DND-41 (cell line): ENCODE measurements at regions not wholly inside any gene's neighbourhood (a gene's known extent, or its start where the extent isn't known, plus 50 kb on each side); places are given as distances from the start of the nearest gene placed in this dataset.
"Not testable (repeated sequence)": the region's sequence is repeated elsewhere in the genome, so short reads cannot be mapped to it uniquely, and the experiment has no call there.

Experiments used
- ATAC-seq: fragments of 200-7000 bp; cut with Tn5 transposase; 3 replicates; pipeline ENCODE4 v1.9.1; 2021; ENCODE audit warnings: low read depth; ENCODE audit not compliant: insufficient read depth
- DNase-seq: peaks from one replicate; pipeline ENCODE4 v3.0.0-alpha.2; 2020
- H2AFZ ChIP-seq: 2 replicates; pipeline ENCODE4 v1.6.0; 2012; ENCODE audit warnings: low read depth, low read length
- H3K27ac ChIP-seq: 2 replicates; pipeline ENCODE4 v1.5.1; 2012; ENCODE audit warnings: low read length, inconsistent platforms
- H3K27me3 ChIP-seq: fragments of 200-600 bp; sonication (generic); 2 replicates; pipeline ENCODE4 v1.6.0; 2012; ENCODE audit warnings: low read length, mild to moderate bottlenecking, inconsistent platforms; ENCODE audit not compliant: insufficient read depth, poor library complexity
- H3K36me3 ChIP-seq: 2 replicates; pipeline ENCODE4 v1.5.1; 2012; ENCODE audit warnings: low read length, inconsistent platforms; ENCODE audit not compliant: insufficient read depth
- H3K4me1 ChIP-seq: 2 replicates; pipeline ENCODE4 v1.5.1; 2012; ENCODE audit warnings: mild to moderate bottlenecking, low read length; ENCODE audit not compliant: insufficient read depth
- H3K4me2 ChIP-seq: 2 replicates; pipeline ENCODE4 v1.6.0; 2012; ENCODE audit warnings: mild to moderate bottlenecking, moderate library complexity, low read length, inconsistent platforms; ENCODE audit not compliant: insufficient read depth
- H3K4me3 ChIP-seq, 2 experiments: fragments of 200-600 bp in 1 of 2; shearing (Covaris generic) in 1 of 2; 2 replicates each; pipeline ENCODE4 v1.5.1; 2012 to 2016; ENCODE audit warnings: inconsistent platforms in 2 of 2, low read length in 2 of 2, mild to moderate bottlenecking in 2 of 2, low read depth in 1 of 2, moderate library complexity in 1 of 2
- H3K79me2 ChIP-seq: 2 replicates; pipeline ENCODE4 v1.6.0; 2012; ENCODE audit warnings: low read length, inconsistent platforms; ENCODE audit not compliant: insufficient read depth
- H3K9ac ChIP-seq: 2 replicates; pipeline ENCODE4 v1.6.0; 2012; ENCODE audit warnings: low read depth, mild to moderate bottlenecking, inconsistent platforms, low read length, moderate library complexity
- H3K9me3 ChIP-seq: 2 replicates; pipeline ENCODE4 v1.5.1; 2012; ENCODE audit warnings: low read length, moderate library complexity, mild to moderate bottlenecking, inconsistent platforms; ENCODE audit not compliant: insufficient read depth, severe bottlenecking
- H4K20me1 ChIP-seq: 2 replicates; pipeline ENCODE4 v1.6.0; 2012; ENCODE audit warnings: low read length; ENCODE audit not compliant: insufficient read depth
- CTCF ChIP-seq: IDR thresholded peaks from 2 replicates; pipeline ENCODE4 v1.5.1; 2012; ENCODE audit warnings: borderline replicate concordance, low read length, moderate library complexity, mild to moderate bottlenecking; ENCODE audit not compliant: poor library complexity, severe bottlenecking; ENCODE audit errors: extremely low read depth
- EZH2 ChIP-seq: IDR thresholded peaks from 3 replicates; pipeline ENCODE4 v1.6.1; 2012; ENCODE audit warnings: borderline replicate concordance, low read depth, mild to moderate bottlenecking, moderate library complexity, low read length, inconsistent platforms; ENCODE audit not compliant: severe bottlenecking

DNA sequence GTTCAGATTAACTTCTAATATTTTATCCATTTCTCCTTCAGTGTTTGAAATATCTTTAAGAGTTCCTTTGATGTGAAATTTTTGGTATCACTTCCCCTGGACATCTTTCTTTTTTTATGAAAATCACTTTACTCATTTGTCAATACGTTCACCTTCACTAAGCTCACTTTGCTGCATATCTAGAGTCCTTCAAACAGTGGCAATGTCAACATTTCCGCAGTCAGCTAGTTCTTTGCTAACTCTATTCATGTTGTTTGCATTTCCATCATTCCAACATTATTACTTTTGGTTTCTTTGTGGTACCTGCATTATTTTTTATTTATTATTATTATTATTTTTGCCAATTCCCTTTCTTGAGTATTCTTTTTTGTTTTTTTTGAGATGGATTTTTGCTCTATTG, 203.0 kb downstream of the GPAT3 start:
- peaks cover 3% of the 10 kb centered on the region for H3K27me3 ChIP-seq
- no peak overlapping the region for H3K4me3 ChIP-seq
- H3K9ac ChIP-seq = no peak overlapping the region

GRCh38 chr4:83734576-83734975, 198.7 kb downstream of the GPAT3 start:
- Histone ChIP-seq H2AFZ (no peak overlapping the region), H3K9me3 (no peaks in the 10 kb centered on the region), H3K27me3 (peaks cover 2% of the 10 kb centered on the region), H3K79me2 (no peaks in the 10 kb centered on the region), H3K4me1 (no peaks in the 10 kb centered on the region), H4K20me1 (no peaks in the 10 kb centered on the region), H3K9ac (no peak overlapping the region), H3K4me2 (no peak overlapping the region), H3K4me3 (no peak overlapping the region), H3K27ac (no peak overlapping the region), H3K36me3 (no peaks in the 10 kb centered on the region)
- no peak for TF ChIP-seq CTCF
- TF ChIP-seq EZH2 = no peak
- ATAC-seq (no peak), DNase-seq (no peak)

More for the DNA sequence above, 203.0 kb downstream of the GPAT3 start:
- no peak overlapping the region for H3K27ac ChIP-seq
- no peaks in the 10 kb centered on the region for H3K36me3 ChIP-seq
- H3K79me2 ChIP-seq = no peaks in the 10 kb centered on the region
- no peaks in the 10 kb centered on the region for H3K4me1 ChIP-seq
- H3K4me2 ChIP-seq = no peak overlapping the region
- no peak overlapping the region for H2AFZ ChIP-seq
- TF ChIP-seq EZH2 (no peak), CTCF (no peak)
- no peaks in the 10 kb centered on the region for H4K20me1 ChIP-seq
- no peak for ATAC-seq
- H3K9me3 ChIP-seq = no peaks in the 10 kb centered on the region
- DNase-seq = no peak

DNA sequence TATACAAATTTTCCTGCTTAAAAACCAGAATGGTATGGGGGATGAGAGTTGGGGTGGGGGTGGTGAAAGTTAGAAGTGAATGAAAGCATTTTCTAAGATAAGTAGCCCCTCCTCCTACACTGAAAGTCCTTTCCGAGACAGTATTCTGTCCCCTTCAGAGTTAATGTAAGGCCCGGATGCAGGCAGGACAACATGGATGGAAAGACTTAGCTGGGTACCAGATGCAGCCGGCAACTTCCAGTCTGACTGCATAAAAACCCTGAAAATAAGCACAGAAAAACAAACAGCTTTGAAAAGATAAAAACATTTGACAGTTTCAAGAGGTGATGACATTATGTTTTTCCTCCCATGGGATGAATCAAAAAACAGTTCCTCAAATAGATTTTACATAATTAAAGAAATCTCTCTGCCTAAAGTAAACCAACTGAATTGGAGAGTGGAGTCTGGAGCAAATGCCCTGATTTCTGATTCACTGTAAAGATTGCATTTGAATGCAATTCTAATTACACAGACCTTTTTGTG, 196.3 kb downstream of the GPAT3 start:
- no peak overlapping the region for H3K9ac ChIP-seq
- no peak overlapping the region for H3K27ac ChIP-seq
- no peak overlapping the region for H2AFZ ChIP-seq
- DNase-seq (no peak), ATAC-seq (no peak)
- H3K4me2 ChIP-seq = no peak overlapping the region
- no peaks in the 10 kb centered on the region for H3K9me3 ChIP-seq
- no peak for TF ChIP-seq EZH2
- TF ChIP-seq CTCF = no peak
- no peak overlapping the region for H3K4me3 ChIP-seq
- H3K36me3 ChIP-seq = no peaks in the 10 kb centered on the region
- H3K27me3 ChIP-seq = no peaks in the 10 kb centered on the region
- no peaks in the 10 kb centered on the region for H3K4me1 ChIP-seq
- no peaks in the 10 kb centered on the region for H3K79me2 ChIP-seq
- no peaks in the 10 kb centered on the region for H4K20me1 ChIP-seq

- no peak overlapping the region for H3K4me2 ChIP-seq
- ATAC-seq = no peak
- H3K27ac ChIP-seq = no peak overlapping the region
- H3K27me3 ChIP-seq = no peaks in the 10 kb centered on the region
- H3K9me3 ChIP-seq = no peaks in the 10 kb centered on the region
- no peak for DNase-seq
- TF ChIP-seq CTCF = no peak
- no peaks in the 10 kb centered on the region for H3K36me3 ChIP-seq
- no peaks in the 10 kb centered on the region for H3K79me2 ChIP-seq
- no peak overlapping the region for H3K9ac ChIP-seq
- H2AFZ ChIP-seq = no peak overlapping the region
- no peaks in the 10 kb centered on the region for H3K4me1 ChIP-seq
- H4K20me1 ChIP-seq = no peaks in the 10 kb centered on the region
- H3K4me3 ChIP-seq = no peak overlapping the region
These were observed 195.7 kb downstream of the GPAT3 start for GRCh38 chr4:83731609-83732008.

DNA sequence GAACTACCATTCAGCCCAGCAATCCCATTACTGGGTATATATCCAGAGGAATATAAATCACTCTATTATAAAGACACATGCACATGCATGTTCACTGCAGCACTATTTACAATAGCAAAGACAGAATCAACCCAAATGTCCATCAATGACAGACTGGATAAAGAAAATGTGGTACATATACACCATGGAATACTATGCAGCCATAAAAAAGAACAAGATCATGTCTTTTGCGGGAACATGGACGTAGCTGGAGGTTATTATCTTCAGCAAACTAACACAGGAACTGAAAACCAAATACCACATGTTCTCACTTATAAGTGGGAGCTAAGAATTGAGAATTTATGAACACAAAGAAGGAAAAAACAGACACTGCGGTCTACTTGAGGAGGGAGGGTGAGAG, 195.1 kb downstream of the GPAT3 start:
- not testable (repeated sequence) for H3K36me3 ChIP-seq, ATAC-seq, DNase-seq, H3K27me3 ChIP-seq, H3K9me3 ChIP-seq, H3K4me3 ChIP-seq, H4K20me1 ChIP-seq, H2AFZ ChIP-seq, H3K9ac ChIP-seq, H3K27ac ChIP-seq, H3K4me1 ChIP-seq, H3K79me2 ChIP-seq, H3K4me2 ChIP-seq
